T-helper 1 cell (primary cell): ENCODE measurements at regions not wholly inside any gene's neighbourhood (a gene's known extent, or its start where the extent isn't known, plus 50 kb on each side); places are given as distances from the start of the nearest gene placed in this dataset.
A peak's percentile ranks its signal among the peaks of the same experiment; 100 is the strongest.
"Not testable (repeated sequence)": the region's sequence is repeated elsewhere in the genome, so short reads cannot be mapped to it uniquely, and the experiment has no call there.

Experiments used
- DNase-seq, 5 donors: peaks; one replicate each; pipeline ENCODE4 v3.0.0-alpha.2; 2012 to 2020

GRCh38 chr6:166877906-166878305 is 78.4 kb downstream of the RNASET2 start:
- no peak for DNase-seq

- DNase-seq = no peak
These were observed 79.0 kb downstream of the RNASET2 start for GRCh38 chr6:166877349-166877748.

GRCh38 chr6:166872531-166873009 is 83.8 kb downstream of the RNASET2 start:
- DNase-seq = no peak

- no peak for DNase-seq
These were observed 85.6 kb downstream of the RNASET2 start for GRCh38 chr6:166870602-166871208.

GRCh38 chr6:166866839-166867637 is 89.3 kb downstream of the RNASET2 start:
- DNase-seq = no peak

- no peak for DNase-seq
These were observed 92.0 kb downstream of the RNASET2 start for GRCh38 chr6:166864333-166864732.

- DNase-seq = no peak
These were observed 93.3 kb downstream of the RNASET2 start for GRCh38 chr6:166862978-166863530.

GRCh38 chr6:166862287-166862977 is 93.9 kb downstream of the RNASET2 start:
- DNase-seq = peak in 3 of 5 donors; percentile 24 to 29 (median 26)

- no peak for DNase-seq
These were observed 94.4 kb downstream of the RNASET2 start for GRCh38 chr6:166861961-166862286.

GRCh38 chr6:166861304-166861703 is 95.0 kb downstream of the RNASET2 start:
- DNase-seq = no peak

- DNase-seq = no peak
These were observed 96.0 kb downstream of the RNASET2 start for GRCh38 chr6:166860392-166860791.

GRCh38 chr6:166855416-166855815 is 100.9 kb downstream of the RNASET2 start:
- DNase-seq = no peak

GRCh38 chr6:166853371-166854325 is 102.7 kb downstream of the RNASET2 start:
- no peak for DNase-seq

- DNase-seq = peak in 1 of 5 donors; percentile 15
These were observed 103.8 kb downstream of the RNASET2 start for GRCh38 chr6:166852451-166852975.

GRCh38 chr6:166851911-166852310 is 104.4 kb downstream of the RNASET2 start:
- DNase-seq = no peak

- DNase-seq = no peak
These were observed 104.9 kb downstream of the RNASET2 start for GRCh38 chr6:166851426-166851825.

- no peak for DNase-seq
These were observed 105.7 kb downstream of the RNASET2 start for GRCh38 chr6:166850677-166851076.

GRCh38 chr6:166849749-166850183 is 106.6 kb downstream of the RNASET2 start:
- DNase-seq = no peak

- DNase-seq = no peak
These were observed 107.2 kb downstream of the RNASET2 start for GRCh38 chr6:166848979-166849748.

- not testable (repeated sequence) for DNase-seq
These were observed 109.8 kb downstream of the RNASET2 start for GRCh38 chr6:166846446-166847142.
